Cardiac fibroblast (primary cell): ENCODE measurements at regions not wholly inside any gene's neighbourhood (a gene's known extent, or its start where the extent isn't known, plus 50 kb on each side); places are given as distances from the start of the nearest gene placed in this dataset.

ENCODE experiments used
- DNase-seq, 2 donors: peaks; one replicate each; pipeline versions ENCODE4 v3.0.0 to v3.0.0-alpha.2; 2010; ENCODE audit warnings: low read depth in 2 of 2
- H3K4me3 ChIP-seq, 2 donors: replicated peaks in 1 of 2; 1 replicate in 1 of 2; 2 replicates in 1 of 2; pipeline ENCODE4 v1.5.1; 2011; ENCODE audit warnings: low read depth in 2 of 2, low read length in 2 of 2, mild to moderate bottlenecking in 2 of 2, moderate library complexity in 1 of 2
- TF ChIP-seq, protein P1 (sequence below): IDR thresholded peaks from one replicate; pipeline ENCODE4 v1.5.1; 2011; ENCODE audit warnings: low read depth, mild to moderate bottlenecking, low read length, inconsistent platforms

- TF ChIP-seq, protein P1, sequence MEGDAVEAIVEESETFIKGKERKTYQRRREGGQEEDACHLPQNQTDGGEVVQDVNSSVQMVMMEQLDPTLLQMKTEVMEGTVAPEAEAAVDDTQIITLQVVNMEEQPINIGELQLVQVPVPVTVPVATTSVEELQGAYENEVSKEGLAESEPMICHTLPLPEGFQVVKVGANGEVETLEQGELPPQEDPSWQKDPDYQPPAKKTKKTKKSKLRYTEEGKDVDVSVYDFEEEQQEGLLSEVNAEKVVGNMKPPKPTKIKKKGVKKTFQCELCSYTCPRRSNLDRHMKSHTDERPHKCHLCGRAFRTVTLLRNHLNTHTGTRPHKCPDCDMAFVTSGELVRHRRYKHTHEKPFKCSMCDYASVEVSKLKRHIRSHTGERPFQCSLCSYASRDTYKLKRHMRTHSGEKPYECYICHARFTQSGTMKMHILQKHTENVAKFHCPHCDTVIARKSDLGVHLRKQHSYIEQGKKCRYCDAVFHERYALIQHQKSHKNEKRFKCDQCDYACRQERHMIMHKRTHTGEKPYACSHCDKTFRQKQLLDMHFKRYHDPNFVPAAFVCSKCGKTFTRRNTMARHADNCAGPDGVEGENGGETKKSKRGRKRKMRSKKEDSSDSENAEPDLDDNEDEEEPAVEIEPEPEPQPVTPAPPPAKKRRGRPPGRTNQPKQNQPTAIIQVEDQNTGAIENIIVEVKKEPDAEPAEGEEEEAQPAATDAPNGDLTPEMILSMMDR, result no peak
- no peak overlapping the region for H3K4me3 ChIP-seq
- peak in 1 of 2 donors; percentile 4 for DNase-seq
Measured at GRCh38 chr5:107320376-107320775, 350.4 kb downstream of the EFNA5 start.

DNA sequence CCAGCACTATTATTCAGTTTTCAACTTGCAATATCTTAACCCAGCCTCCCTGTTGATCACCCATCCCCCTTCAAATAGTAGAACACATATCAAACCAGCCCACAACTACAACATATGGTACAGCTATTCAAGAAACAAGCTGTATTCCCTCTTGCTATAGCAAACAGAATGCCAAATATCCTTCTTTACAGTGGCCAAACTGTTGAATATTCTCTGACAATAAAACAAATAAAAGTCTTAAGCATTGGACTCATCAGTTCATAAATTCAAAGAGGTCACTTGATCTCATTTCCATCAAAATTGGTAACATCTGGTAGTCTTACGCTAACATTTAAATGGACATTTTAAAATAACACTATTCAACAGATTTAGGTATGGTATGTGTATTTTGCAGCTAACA lies 350.8 kb downstream of the EFNA5 start:
- TF ChIP-seq, protein P1, result no peak
- no peak for DNase-seq
- no peak overlapping the region for H3K4me3 ChIP-seq

- DNase-seq, result no peak
- H3K4me3 ChIP-seq, result no peak overlapping the region
- TF ChIP-seq, protein P1, result no peak
Measured at GRCh38 chr5:107314330-107314729, 356.4 kb downstream of the EFNA5 start.

DNA sequence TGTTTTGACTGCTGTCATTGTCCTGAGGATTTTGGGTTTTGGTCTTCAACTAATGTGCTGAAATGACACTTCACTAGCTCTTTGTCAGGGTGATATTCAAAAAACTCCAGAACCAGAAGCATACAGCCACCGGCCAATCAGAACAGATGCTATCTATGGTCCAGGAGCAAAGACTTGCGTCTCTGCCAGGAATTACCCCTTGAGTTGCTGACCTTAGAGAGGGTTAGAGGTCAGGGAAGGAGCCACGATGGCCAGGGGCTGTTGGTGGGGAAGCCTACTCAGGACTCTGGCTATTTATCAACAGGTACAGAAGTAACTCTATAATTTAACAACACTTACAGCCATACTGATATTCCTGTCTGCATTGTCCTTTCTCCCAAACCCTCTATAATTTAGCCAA lies 356.8 kb downstream of the EFNA5 start:
- no peak overlapping the region for H3K4me3 ChIP-seq
- TF ChIP-seq, protein P1, result no peak
- DNase-seq, result no peak

DNA sequence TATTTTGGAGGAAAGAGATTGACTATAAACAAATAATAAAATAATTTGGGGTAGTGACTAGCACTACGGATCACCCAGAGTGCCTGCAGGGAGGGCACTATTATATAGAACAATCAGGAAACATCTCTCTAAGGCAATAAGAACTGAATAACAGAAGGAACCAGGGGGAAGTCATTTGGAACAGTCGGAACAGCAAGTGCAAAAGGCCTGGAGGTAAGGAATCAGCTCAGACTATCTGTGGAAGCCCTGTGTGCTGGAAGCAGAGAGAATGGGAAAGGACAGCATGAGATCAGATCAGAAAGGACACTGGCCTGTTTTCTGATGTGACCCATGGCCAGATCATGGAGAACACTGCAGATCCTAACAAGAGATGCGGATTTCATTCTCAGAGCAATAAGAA lies 357.6 kb downstream of the EFNA5 start:
- no peak overlapping the region for H3K4me3 ChIP-seq
- no peak for DNase-seq
- TF ChIP-seq, protein P1, result no peak

GRCh38 chr5:107310181-107310580 lies 360.6 kb downstream of the EFNA5 start:
- TF ChIP-seq, protein P1, result no peak
- H3K4me3 ChIP-seq, result no peak overlapping the region
- no peak for DNase-seq

GRCh38 chr5:107306594-107306993 lies 364.1 kb downstream of the EFNA5 start:
- TF ChIP-seq, protein P1, result no peak
- DNase-seq, result no peak

More at GRCh38 chr5:107306594-107306993, 364.1 kb downstream of the EFNA5 start:
- H3K4me3 ChIP-seq, result no peak overlapping the region
